HepG2 (cell line): ENCODE measurements at regions not wholly inside any gene's neighbourhood (a gene's known extent, or its start where the extent isn't known, plus 50 kb on each side); places are given as distances from the start of the nearest gene placed in this dataset.

Experiments
- ATAC-seq: fragments of 200-7000 bp; cut with Tn5 transposase; 3 replicates; pipeline ENCODE4 v1.9.1; 2020; ENCODE audit warnings: mild to moderate bottlenecking, moderate library complexity
- BruUV-seq: library from RNA; stranded (reverse); fragments of 400-500 nt; replicated peaks from 2 replicates; lab custom pipeline; 2021; lab: Mats Ljungman, UMichigan
- CTCF ChIA-PET: fragments of 300-600 bp; formaldehyde crosslinking; extraction: SDS; loops from one replicate; lab custom pipeline; 2021; ENCODE audit warnings: low total read pairs, inconsistent platforms, low intra/inter-chr PET ratio; lab: Yijun Ruan, JAX
- POLR2A ChIA-PET: fragments of 350-600 bp; sonication (Branson Sonifier 250); formaldehyde crosslinking; loops from one replicate; lab custom pipeline; 2020; ENCODE audit warnings: antibody characterized with exemption, inconsistent platforms; lab: Yijun Ruan, JAX
- DNase-seq: peaks from one replicate; pipeline ENCODE4 v3.0.0-alpha.2; 2015; ENCODE audit warnings: low spot score
- FAIRE-seq: peaks from 3 replicates; lab custom pipeline; 2011; peaks lifted over from hg19 to GRCh38; lab: Jason Lieb, UNC
- H2AFZ ChIP-seq: one replicate; pipeline ENCODE4 v1.6.1; 2011; ENCODE audit warnings: low read length, inconsistent platforms
- H3K27ac ChIP-seq: fragments of 300-600 bp; 3 replicates; pipeline ENCODE4 v1.8.0; 2011; ENCODE audit warnings: mixed run types, mild to moderate bottlenecking, mixed read lengths, low read length, inconsistent platforms; ENCODE audit not compliant: insufficient read depth; ENCODE audit errors: extremely low read length
- H3K27me3 ChIP-seq, 2 experiments: fragments of 200-600 bp in 1 of 2; 2 replicates in 1 of 2; 3 replicates in 1 of 2; pipeline versions ENCODE4 v1.6.0 to v1.8.0; 2011; ENCODE audit warnings: low read length in 2 of 2, mild to moderate bottlenecking in 2 of 2, moderate library complexity in 2 of 2, inconsistent platforms in 1 of 2; ENCODE audit not compliant: insufficient read depth in 2 of 2, control insufficient read depth in 1 of 2
- H3K36me3 ChIP-seq, 2 experiments: fragments of 200-600 bp in 1 of 2; replicated peaks in 1 of 2; 2 replicates in 1 of 2; 3 replicates in 1 of 2; pipeline versions ENCODE4 v1.5.1 to v1.8.0; 2011; ENCODE audit warnings: low read length in 2 of 2, inconsistent platforms in 1 of 2; ENCODE audit not compliant: insufficient read depth in 2 of 2, control insufficient read depth in 1 of 2
- H3K4me1 ChIP-seq: 2 replicates; pipeline ENCODE4 v1.5.1; 2012; ENCODE audit warnings: low read length, inconsistent platforms; ENCODE audit not compliant: insufficient read depth
- H3K4me2 ChIP-seq: 2 replicates; pipeline ENCODE4 v1.6.0; 2011; ENCODE audit warnings: low read depth, low read length, inconsistent platforms
- H3K4me3 ChIP-seq, 3 experiments: fragments of 200-600 bp in 1 of 3; sonication (generic), shearing (Covaris generic) in 1 of 3; replicated peaks in 1 of 3; 2 replicates each; pipeline ENCODE4 v1.5.1; 2011 to 2016; ENCODE audit warnings: low read length in 3 of 3, inconsistent platforms in 2 of 3, low read depth in 2 of 3, mild to moderate bottlenecking in 2 of 3, control low read depth in 1 of 3, mixed read lengths in 1 of 3; ENCODE audit not compliant: insufficient read depth in 1 of 3
- H3K79me2 ChIP-seq: one replicate; pipeline ENCODE4 v1.6.1; 2011; ENCODE audit warnings: low read length, inconsistent platforms; ENCODE audit not compliant: insufficient read depth
- H3K9ac ChIP-seq: 2 replicates; pipeline ENCODE4 v1.6.0; 2011; ENCODE audit warnings: mild to moderate bottlenecking, low read depth, low read length, inconsistent platforms; ENCODE audit not compliant: insufficient read depth
- H3K9me3 ChIP-seq: 2 replicates; pipeline ENCODE4 v1.5.1; 2012; ENCODE audit warnings: mild to moderate bottlenecking, low read length
- H4K20me1 ChIP-seq: 2 replicates; pipeline ENCODE4 v1.6.0; 2011; ENCODE audit warnings: inconsistent platforms, mild to moderate bottlenecking, low read length, moderate library complexity; ENCODE audit not compliant: insufficient read depth
- DNMT1 ChIP-seq: sonication (generic); formaldehyde crosslinking; IDR thresholded peaks from 2 replicates; pipeline ENCODE4 v1.5.1; 2020; ENCODE audit warnings: mild to moderate bottlenecking, missing genetic modification reagents
- HOXA3 ChIP-seq: sonication (generic); formaldehyde crosslinking; IDR thresholded peaks from 2 replicates; pipeline ENCODE4 v1.5.0; 2020; ENCODE audit warnings: missing genetic modification reagents
- KDM5A ChIP-seq: fragments of 200-600 bp; sonication (generic); IDR thresholded peaks from 2 replicates; pipeline ENCODE4 v1.7.0; 2018; ENCODE audit warnings: antibody characterized with exemption, mild to moderate bottlenecking, low read length, borderline replicate concordance
- RBM22 ChIP-seq: fragments of 200-400 bp; formaldehyde crosslinking; optimal IDR thresholded peaks from 2 replicates; pipeline ENCODE3; 2017; ENCODE audit warnings: mild to moderate bottlenecking, low read length, moderate library complexity
- RFX5 ChIP-seq: IDR thresholded peaks from 2 replicates; pipeline ENCODE4 v1.6.1; 2011; ENCODE audit warnings: low read depth, low read length, improper control_type of control experiment
- ZNF703 ChIP-seq: sonication (generic); formaldehyde crosslinking; IDR thresholded peaks from 2 replicates; pipeline ENCODE4 v1.5.1; 2020; ENCODE audit warnings: missing genetic modification reagents, mild to moderate bottlenecking, moderate library complexity, borderline replicate concordance
- ZNF709 ChIP-seq: sonication (generic); formaldehyde crosslinking; IDR thresholded peaks from 2 replicates; pipeline ENCODE4 v1.5.0; 2020; ENCODE audit warnings: mild to moderate bottlenecking, missing genetic modification reagents
- ZNF747 ChIP-seq: sonication (generic); formaldehyde crosslinking; IDR thresholded peaks from 2 replicates; pipeline ENCODE4 v1.8.1; 2023; ENCODE audit warnings: missing genetic modification reagents, mild to moderate bottlenecking, borderline replicate concordance
- ZNF761 ChIP-seq: sonication (generic); formaldehyde crosslinking; conservative IDR thresholded peaks from 2 replicates; pipeline ENCODE4 v1.4.0; 2020; ENCODE audit warnings: mild to moderate bottlenecking, missing genetic modification reagents
- ZSCAN29 ChIP-seq: sonication (generic); formaldehyde crosslinking; conservative IDR thresholded peaks from 2 replicates; pipeline ENCODE4 v1.4.0; 2020; ENCODE audit warnings: mild to moderate bottlenecking, missing genetic modification reagents
- WGBS: methylation state at CpG from one replicate; pipeline ENCODE4 v1.1.6; 2017; ENCODE audit warnings: low lambda C conversion rate; 5-methylcytosine and 5-hydroxymethylcytosine counted together
- in situ Hi-C: cut with HindIII; loops from 2 replicates; pipeline ENCODE4 v1.10.0; 2017; ENCODE audit warnings: low pct_unique_long_range_greater_than_20kb; ENCODE audit not compliant: extremely low pct_ligation_motif_present
- intact Hi-C: fragments of 100-400 bp; cut with micrococcal nuclease; formaldehyde crosslinking; loops from one replicate; pipeline ENCODE4 v1.10.0; 2022; ENCODE audit not compliant: unreplicated experiment
- TF ChIP-seq, protein P1 (sequence below): sonication (generic); formaldehyde crosslinking; IDR thresholded peaks from 2 replicates; pipeline ENCODE4 v1.4.0; 2020; ENCODE audit warnings: low read depth, missing genetic modification reagents
- TF ChIP-seq, protein P2 (sequence below): sonication (generic); formaldehyde crosslinking; IDR thresholded peaks from 2 replicates; pipeline ENCODE4 v1.4.0; 2020; ENCODE audit warnings: mild to moderate bottlenecking, missing genetic modification reagents
- TF ChIP-seq, protein P3 (sequence below): sonication (generic); formaldehyde crosslinking; IDR thresholded peaks from 2 replicates; pipeline ENCODE4 v1.9.0; 2021; ENCODE audit warnings: missing genetic modification reagents, mild to moderate bottlenecking, borderline replicate concordance

DNA sequence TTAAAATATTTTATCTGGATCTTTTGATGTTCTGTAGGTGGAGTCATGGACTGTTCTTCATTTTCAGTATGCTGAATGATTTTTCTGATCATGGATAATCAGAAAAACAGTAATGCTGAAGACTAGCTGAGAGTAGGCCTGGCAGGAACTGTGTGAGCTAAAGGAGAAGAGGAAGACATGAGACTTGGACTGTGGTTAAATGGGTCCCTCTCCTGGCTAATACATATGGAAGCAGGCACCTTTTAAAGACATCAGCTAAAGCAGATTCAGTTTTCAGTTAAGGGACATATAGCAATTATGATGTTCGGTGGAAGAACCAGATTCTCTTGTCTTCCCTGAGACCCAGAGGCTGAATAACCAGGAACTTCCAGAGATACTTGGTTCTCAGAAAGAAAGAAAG, 169.4 kb downstream of the OLFM4 start (continued):
- TF ChIP-seq, protein P1, sequence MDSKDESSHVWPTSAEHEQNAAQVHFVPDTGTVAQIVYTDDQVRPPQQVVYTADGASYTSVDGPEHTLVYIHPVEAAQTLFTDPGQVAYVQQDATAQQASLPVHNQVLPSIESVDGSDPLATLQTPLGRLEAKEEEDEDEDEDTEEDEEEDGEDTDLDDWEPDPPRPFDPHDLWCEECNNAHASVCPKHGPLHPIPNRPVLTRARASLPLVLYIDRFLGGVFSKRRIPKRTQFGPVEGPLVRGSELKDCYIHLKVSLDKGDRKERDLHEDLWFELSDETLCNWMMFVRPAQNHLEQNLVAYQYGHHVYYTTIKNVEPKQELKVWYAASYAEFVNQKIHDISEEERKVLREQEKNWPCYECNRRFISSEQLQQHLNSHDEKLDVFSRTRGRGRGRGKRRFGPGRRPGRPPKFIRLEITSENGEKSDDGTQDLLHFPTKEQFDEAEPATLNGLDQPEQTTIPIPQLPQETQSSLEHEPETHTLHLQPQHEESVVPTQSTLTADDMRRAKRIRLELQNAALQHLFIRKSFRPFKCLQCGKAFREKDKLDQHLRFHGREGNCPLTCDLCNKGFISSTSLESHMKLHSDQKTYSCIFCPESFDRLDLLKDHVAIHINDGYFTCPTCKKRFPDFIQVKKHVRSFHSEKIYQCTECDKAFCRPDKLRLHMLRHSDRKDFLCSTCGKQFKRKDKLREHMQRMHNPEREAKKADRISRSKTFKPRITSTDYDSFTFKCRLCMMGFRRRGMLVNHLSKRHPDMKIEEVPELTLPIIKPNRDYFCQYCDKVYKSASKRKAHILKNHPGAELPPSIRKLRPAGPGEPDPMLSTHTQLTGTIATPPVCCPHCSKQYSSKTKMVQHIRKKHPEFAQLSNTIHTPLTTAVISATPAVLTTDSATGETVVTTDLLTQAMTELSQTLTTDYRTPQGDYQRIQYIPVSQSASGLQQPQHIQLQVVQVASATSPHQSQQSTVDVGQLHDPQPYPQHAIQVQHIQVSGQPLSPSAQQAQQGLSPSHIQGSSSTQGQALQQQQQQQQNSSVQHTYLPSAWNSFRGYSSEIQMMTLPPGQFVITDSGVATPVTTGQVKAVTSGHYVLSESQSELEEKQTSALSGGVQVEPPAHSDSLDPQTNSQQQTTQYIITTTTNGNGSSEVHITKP (CRISPR knock-in tag) = no peak
- TF ChIP-seq KDM5A (no peak), ZSCAN29 (CRISPR knock-in tag) (no peak)
- TF ChIP-seq, all 625 proteins: peak for 0

DNA sequence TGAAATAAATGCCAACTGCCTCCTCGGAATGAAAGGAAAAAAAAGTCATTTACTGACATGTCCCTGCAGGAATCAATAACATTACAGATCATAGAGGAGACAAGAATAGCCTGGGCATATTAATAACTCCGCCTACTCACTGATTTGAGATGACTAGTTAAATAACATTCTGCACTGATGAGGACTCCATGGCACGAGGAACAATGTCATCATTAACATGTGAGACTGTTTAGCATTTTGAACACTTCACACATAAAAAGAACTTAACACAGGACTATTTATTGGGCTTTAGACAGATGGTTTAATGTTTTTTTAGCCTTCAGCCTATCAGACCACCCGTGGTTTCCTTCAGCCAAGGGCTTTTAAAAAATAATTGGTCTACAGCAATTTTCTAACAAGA, 170.1 kb downstream of the OLFM4 start:
- ChIA-PET CTCF (no interaction called here), POLR2A (no interaction called here)
- no peaks in the 10 kb centered on the region for H3K4me1 ChIP-seq
- no peak overlapping the region for H3K9ac ChIP-seq
- no peak for ATAC-seq
- H4K20me1 ChIP-seq = no peaks in the 10 kb centered on the region
- no peak overlapping the region for H3K27ac ChIP-seq
- BruUV-seq = no TSS peak
- no peak for DNase-seq
- H3K4me3 ChIP-seq = no peak overlapping the region
- FAIRE-seq = no peak
- in situ Hi-C loops = no loop called here
- H3K4me2 ChIP-seq = no peak overlapping the region
- H3K36me3 ChIP-seq = no peaks in the 10 kb centered on the region
- intact Hi-C loops = no loop called here
- no peaks in the 10 kb centered on the region; a peak in 1 of 5 replicates for H3K27me3 ChIP-seq
- H3K9me3 ChIP-seq = no peaks in the 10 kb centered on the region
- no peak for TF ChIP-seq ZNF709 (CRISPR knock-in tag)
- no peak for TF ChIP-seq ZNF761 (CRISPR knock-in tag)
- no peak for TF ChIP-seq RFX5
- TF ChIP-seq ZNF747 = no peak
- no peak for TF ChIP-seq RBM22
- no peak for TF ChIP-seq HOXA3
- TF ChIP-seq, protein P2, sequence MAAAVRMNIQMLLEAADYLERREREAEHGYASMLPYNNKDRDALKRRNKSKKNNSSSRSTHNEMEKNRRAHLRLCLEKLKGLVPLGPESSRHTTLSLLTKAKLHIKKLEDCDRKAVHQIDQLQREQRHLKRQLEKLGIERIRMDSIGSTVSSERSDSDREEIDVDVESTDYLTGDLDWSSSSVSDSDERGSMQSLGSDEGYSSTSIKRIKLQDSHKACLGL (CRISPR knock-in tag) = no peak
- TF ChIP-seq ZNF703 = no peak
- TF ChIP-seq, protein P3, sequence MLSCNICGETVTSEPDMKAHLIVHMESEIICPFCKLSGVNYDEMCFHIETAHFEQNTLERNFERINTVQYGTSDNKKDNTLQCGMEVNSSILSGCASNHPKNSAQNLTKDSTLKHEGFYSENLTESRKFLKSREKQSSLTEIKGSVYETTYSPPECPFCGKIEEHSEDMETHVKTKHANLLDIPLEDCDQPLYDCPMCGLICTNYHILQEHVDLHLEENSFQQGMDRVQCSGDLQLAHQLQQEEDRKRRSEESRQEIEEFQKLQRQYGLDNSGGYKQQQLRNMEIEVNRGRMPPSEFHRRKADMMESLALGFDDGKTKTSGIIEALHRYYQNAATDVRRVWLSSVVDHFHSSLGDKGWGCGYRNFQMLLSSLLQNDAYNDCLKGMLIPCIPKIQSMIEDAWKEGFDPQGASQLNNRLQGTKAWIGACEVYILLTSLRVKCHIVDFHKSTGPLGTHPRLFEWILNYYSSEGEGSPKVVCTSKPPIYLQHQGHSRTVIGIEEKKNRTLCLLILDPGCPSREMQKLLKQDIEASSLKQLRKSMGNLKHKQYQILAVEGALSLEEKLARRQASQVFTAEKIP (CRISPR knock-in tag) = no peak
- no peak for TF ChIP-seq DNMT1
- under 1% methylated on average over 4 of the region's 4 CpGs for WGBS
- H3K79me2 ChIP-seq = no peaks in the 10 kb centered on the region
- H2AFZ ChIP-seq = no peak overlapping the region
